ENCODE measurements at regions not wholly inside any gene's neighbourhood (a gene's known extent, or its start where the extent isn't known, plus 50 kb on each side); places are given as distances from the start of the nearest gene placed in this dataset.

DNA sequence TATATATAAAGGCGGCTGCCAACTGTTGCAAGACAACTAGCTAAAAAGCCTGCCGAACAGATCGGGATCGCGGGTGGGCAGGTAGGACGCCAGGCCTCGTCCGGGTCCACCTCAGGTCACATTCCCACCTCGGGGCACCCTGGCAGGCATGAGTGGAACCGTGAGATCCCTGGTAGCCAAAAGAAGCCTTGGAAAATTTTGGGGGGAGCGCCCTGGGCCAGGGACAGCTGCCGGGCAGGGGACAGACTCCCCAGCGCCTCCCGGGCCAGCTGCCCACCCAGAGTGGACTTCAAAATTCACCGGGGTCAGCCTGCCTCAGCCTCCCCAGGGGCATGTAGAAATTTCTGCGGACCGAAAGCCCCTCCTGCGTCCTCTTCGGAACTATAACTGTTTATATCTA, 760.9 kb downstream of the KCNJ18 start:
- no peak overlapping the region for H3K4me3 ChIP-seq (ENCODE audit: low read depth, low read length)
- no peaks in the 10 kb centered on the region for H3K9me3 ChIP-seq
- no peaks in the 10 kb centered on the region for H3K4me1 ChIP-seq
- TF ChIP-seq, protein P1, sequence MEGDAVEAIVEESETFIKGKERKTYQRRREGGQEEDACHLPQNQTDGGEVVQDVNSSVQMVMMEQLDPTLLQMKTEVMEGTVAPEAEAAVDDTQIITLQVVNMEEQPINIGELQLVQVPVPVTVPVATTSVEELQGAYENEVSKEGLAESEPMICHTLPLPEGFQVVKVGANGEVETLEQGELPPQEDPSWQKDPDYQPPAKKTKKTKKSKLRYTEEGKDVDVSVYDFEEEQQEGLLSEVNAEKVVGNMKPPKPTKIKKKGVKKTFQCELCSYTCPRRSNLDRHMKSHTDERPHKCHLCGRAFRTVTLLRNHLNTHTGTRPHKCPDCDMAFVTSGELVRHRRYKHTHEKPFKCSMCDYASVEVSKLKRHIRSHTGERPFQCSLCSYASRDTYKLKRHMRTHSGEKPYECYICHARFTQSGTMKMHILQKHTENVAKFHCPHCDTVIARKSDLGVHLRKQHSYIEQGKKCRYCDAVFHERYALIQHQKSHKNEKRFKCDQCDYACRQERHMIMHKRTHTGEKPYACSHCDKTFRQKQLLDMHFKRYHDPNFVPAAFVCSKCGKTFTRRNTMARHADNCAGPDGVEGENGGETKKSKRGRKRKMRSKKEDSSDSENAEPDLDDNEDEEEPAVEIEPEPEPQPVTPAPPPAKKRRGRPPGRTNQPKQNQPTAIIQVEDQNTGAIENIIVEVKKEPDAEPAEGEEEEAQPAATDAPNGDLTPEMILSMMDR (IDR thresholded peaks at IDR 0.05; ENCODE audit: low read depth, low read length): no peak
- no peaks in the 10 kb centered on the region for H3K27me3 ChIP-seq
- no peaks in the 10 kb centered on the region for H3K36me3 ChIP-seq
- DNase-seq: no peak

DNA sequence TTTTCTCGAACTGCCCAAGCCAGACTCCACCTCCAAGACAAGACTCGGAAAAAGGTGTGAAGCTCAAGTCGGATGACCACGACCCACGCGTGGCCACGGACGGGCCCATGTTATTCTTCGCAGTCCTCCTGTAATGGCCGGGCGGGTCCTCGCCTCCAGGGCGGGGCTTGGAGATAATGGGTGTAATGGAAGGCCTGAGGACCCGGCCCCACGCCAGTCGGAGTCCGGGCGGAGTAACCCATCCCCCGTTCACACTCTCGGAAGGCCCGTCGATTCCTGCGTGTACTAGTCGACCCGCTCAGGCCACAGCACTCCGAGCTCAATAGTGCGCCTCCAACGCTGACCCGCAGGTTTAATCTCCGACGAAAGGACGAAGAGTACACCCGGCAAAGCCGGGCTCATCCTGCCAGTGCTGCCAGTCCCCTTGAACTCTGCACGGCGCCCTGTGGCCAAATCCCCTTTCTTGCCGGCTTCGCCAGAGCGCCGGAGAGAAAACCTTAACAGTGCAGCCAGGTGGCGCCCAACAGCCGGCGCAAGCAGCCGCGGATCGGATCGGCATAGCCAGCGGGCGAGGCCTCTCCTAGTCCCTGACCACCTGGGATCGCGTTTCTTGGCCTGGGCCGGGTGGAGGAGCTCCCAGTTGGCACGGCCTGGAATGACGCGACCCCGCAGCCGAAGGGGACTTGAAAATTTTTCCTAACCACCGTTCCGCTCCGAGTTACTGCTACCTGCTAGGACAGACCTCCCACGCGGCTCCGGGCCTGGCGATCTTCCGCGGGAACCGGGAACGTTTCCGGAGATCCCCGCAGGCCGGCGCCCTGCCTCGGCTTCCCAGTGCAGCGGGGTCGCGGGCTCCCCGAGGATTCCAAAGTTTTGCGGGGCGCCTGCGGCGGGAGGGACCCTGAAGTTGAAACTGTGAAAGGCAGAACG, 762.0 kb downstream of the KCNJ18 start:
- Histone ChIP-seq H3K4me3 (ENCODE audit: low read depth, low read length) (no peak overlapping the region), H3K27me3 (no peaks in the 10 kb centered on the region), H3K4me1 (no peaks in the 10 kb centered on the region), H3K36me3 (no peaks in the 10 kb centered on the region), H3K9me3 (no peaks in the 10 kb centered on the region)
- TF ChIP-seq, protein P1 (IDR thresholded peaks at IDR 0.05; ENCODE audit: low read depth, low read length): no peak
- DNase-seq: no peak

DNA sequence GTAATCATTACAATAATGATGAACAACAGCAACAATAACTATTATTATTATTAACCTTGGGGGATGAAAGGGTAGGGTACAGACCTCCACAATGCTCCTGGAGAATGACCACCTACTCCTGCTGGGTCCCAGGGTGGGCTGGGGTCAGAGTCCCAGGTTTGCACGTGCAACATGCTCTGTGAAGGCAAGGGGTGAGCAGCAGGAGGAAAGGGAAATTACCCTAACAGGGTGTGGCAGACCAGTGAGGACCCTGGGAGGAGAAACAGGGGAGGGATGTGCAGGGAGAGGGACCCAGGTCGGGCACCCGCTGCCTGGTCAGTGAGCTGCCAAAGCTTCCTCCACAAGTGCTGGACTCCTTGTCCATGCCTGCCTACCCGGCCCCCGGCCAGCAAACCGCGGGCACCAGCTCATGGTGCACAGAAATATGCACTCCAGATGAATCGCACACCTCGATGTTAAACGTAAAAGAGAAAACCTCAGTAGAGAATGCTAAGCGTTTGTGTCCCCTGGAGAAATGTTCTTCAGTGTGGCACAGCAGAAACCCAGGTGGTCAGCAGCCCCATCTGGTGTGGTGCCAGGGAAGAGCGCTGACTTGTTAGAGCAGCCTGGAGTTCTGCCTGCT, 767.1 kb downstream of the KCNJ18 start:
- TF ChIP-seq, protein P1 (IDR thresholded peaks at IDR 0.05; ENCODE audit: low read depth, low read length): no peak
- Histone ChIP-seq H3K27me3 (no peaks in the 10 kb centered on the region), H3K4me1 (no peaks in the 10 kb centered on the region), H3K9me3 (no peaks in the 10 kb centered on the region), H3K36me3 (no peaks in the 10 kb centered on the region), H3K4me3 (ENCODE audit: low read depth, low read length) (no peak overlapping the region)
- DNase-seq: no peak

DNA sequence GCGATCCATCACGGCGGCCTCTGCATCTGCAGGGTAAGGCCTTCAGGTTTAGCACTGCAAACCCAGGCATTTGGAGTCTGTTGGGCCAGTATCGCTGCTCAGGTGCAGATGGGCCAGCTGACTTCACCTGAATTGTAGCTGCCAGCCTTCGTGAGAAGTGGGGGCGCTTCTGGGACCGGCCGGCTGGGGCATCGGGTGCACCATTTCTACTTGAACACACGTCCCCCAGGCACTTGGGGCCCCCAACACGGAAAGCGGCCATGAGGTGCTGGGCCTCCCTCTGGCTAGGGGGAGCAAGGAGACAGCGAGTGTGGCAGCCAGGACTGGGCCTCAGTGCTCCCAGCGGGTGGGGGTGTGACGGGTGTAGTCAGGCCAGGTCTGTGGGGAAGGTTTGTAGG, 767.6 kb downstream of the KCNJ18 start:
- H3K9me3 ChIP-seq: no peaks in the 10 kb centered on the region

DNA sequence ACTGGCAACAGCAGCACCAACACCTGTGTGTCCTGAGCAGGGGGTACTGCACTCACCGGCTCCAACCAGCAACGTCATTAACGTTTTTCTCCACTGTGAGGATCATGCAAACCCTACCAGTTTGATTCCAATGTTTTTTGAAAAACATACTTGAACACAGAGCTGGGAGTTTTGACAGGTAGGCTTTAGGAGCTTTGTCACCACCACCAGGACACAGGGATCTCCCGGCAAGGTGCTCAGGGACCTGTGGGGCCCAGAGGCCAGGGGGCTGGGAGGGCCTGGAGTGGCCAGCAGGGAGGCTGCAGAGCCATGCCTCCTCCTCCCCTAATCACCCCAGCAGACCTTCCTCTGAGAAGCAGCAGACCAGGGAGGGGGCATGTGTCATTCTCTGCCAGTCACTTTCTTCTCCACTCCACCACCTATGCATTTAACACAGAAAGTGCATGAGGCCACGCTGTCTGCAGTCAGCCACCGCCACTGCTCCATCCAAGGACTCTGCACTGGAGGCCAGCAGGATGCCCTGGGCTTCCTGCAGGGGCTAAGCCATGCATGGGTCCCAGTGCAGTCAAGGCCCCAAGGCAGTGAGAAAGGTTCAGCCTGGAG, 768.2 kb downstream of the KCNJ18 start:
- Histone ChIP-seq H3K4me1 (no peaks in the 10 kb centered on the region), H3K9me3 (no peaks in the 10 kb centered on the region)
- TF ChIP-seq, protein P1 (IDR thresholded peaks at IDR 0.05; ENCODE audit: low read depth, low read length): no peak

More for the DNA sequence above, 767.6 kb downstream of the KCNJ18 start:
- no peaks in the 10 kb centered on the region for H3K4me1 ChIP-seq
- no peak for DNase-seq
- no peaks in the 10 kb centered on the region for H3K27me3 ChIP-seq
- no peak overlapping the region for H3K4me3 ChIP-seq (ENCODE audit: low read depth, low read length)
- no peaks in the 10 kb centered on the region for H3K36me3 ChIP-seq
- TF ChIP-seq, protein P1 (IDR thresholded peaks at IDR 0.05; ENCODE audit: low read depth, low read length): no peak

More for the DNA sequence above, 768.2 kb downstream of the KCNJ18 start:
- Histone ChIP-seq H3K27me3 (no peaks in the 10 kb centered on the region), H3K36me3 (no peaks in the 10 kb centered on the region), H3K4me3 (ENCODE audit: low read depth, low read length) (no peak overlapping the region)
- no peak for DNase-seq

Data from BE2C (cell line).